GM21381 (cell line): ENCODE measurements at regions not wholly inside any gene's neighbourhood (a gene's known extent, or its start where the extent isn't known, plus 50 kb on each side); places are given as distances from the start of the nearest gene placed in this dataset.
"Not testable (repeated sequence)": the region's sequence is repeated elsewhere in the genome, so short reads cannot be mapped to it uniquely, and the experiment has no call there.

Experiments
- ATAC-seq: cut with Tn5 transposase; IDR thresholded peaks from one replicate; pipeline ENCODE4 v1.9.1; 2021; ENCODE audit warnings: mild to moderate bottlenecking, moderate library complexity; ENCODE audit not compliant: unreplicated experiment

- no peak for ATAC-seq
Measured at GRCh38 chr10:35843524-35844181, 201.6 kb upstream of the FZD8 start.

GRCh38 chr10:35838054-35838453, 196.0 kb upstream of the FZD8 start:
- no peak for ATAC-seq

- no peak for ATAC-seq
Measured at GRCh38 chr10:35835545-35835944, 193.4 kb upstream of the FZD8 start.

GRCh38 chr10:35834877-35835494, 192.9 kb upstream of the FZD8 start:
- ATAC-seq: no peak

- ATAC-seq: no peak
Measured at GRCh38 chr10:35827783-35828182, 185.7 kb upstream of the FZD8 start.

GRCh38 chr10:35824704-35825103, 182.6 kb upstream of the FZD8 start:
- ATAC-seq: no peak

GRCh38 chr10:35822316-35822715, 180.2 kb upstream of the FZD8 start:
- no peak for ATAC-seq

GRCh38 chr10:35821339-35821911, 179.3 kb upstream of the FZD8 start:
- peak; percentile 62 for ATAC-seq

- ATAC-seq: no peak
Measured at GRCh38 chr10:35819736-35820135, 177.6 kb upstream of the FZD8 start.

- ATAC-seq: no peak
Measured at GRCh38 chr10:35819011-35819410, 176.9 kb upstream of the FZD8 start.

GRCh38 chr10:35817109-35817508, 175.0 kb upstream of the FZD8 start:
- not testable (repeated sequence) for ATAC-seq

- no peak for ATAC-seq
Measured at GRCh38 chr10:35813219-35813618, 171.1 kb upstream of the FZD8 start.

- ATAC-seq: no peak
Measured at GRCh38 chr10:35808344-35808743, 166.2 kb upstream of the FZD8 start.

GRCh38 chr10:35803046-35803445, 160.9 kb upstream of the FZD8 start:
- no peak for ATAC-seq

GRCh38 chr10:35797187-35797586, 155.1 kb upstream of the FZD8 start:
- ATAC-seq: no peak

- ATAC-seq: no peak
Measured at GRCh38 chr10:35795131-35795824, 153.2 kb upstream of the FZD8 start.

- no peak for ATAC-seq
Measured at GRCh38 chr10:35794703-35795102, 152.6 kb upstream of the FZD8 start.

- ATAC-seq: no peak
Measured at GRCh38 chr10:35792291-35792690, 150.2 kb upstream of the FZD8 start.

- ATAC-seq: no peak
Measured at GRCh38 chr10:35789996-35790395, 147.9 kb upstream of the FZD8 start.

GRCh38 chr10:35784751-35785150, 142.7 kb upstream of the FZD8 start:
- no peak for ATAC-seq

GRCh38 chr10:35783305-35783838, 141.3 kb upstream of the FZD8 start:
- no peak for ATAC-seq

- ATAC-seq: no peak
Measured at GRCh38 chr10:35781643-35782035, 139.5 kb upstream of the FZD8 start.
